ENCODE measurements at regions not wholly inside any gene's neighbourhood (a gene's known extent, or its start where the extent isn't known, plus 50 kb on each side); places are given as distances from the start of the nearest gene placed in this dataset.

GRCh38 chr12:91496337-91496736 is 313.7 kb upstream of the DCN start:
- no peaks in the 10 kb centered on the region for H3K27me3 ChIP-seq
- DNase-seq (no peak), ATAC-seq (no peak)
- no peak overlapping the region for H3K27ac ChIP-seq
- TF ChIP-seq CTCF (IDR thresholded peaks at IDR 0.05) (no peak), POLR2A (IDR thresholded peaks at IDR 0.05) (no peak)
- H3K9me3 ChIP-seq = no peaks in the 10 kb centered on the region
- H3K4me1 ChIP-seq = no peaks in the 10 kb centered on the region
- no peak overlapping the region for H3K4me3 ChIP-seq
- no peaks in the 10 kb centered on the region for H3K36me3 ChIP-seq
- 58% methylated on average over 3 of the region's 3 CpGs for WGBS (ENCODE audit: insufficient coverage, low coverage, low lambda C conversion rate, missing lambda C conversion rate)
- intact Hi-C loops (cut with DNase I) = no loop called here

GRCh38 chr12:91493308-91493707 is 310.7 kb upstream of the DCN start:
- DNase-seq (no peak), ATAC-seq (no peak)
- intact Hi-C loops (cut with DNase I) = no loop called here
- Histone ChIP-seq H3K36me3 (no peaks in the 10 kb centered on the region), H3K27ac (no peak overlapping the region), H3K27me3 (no peaks in the 10 kb centered on the region), H3K4me1 (no peaks in the 10 kb centered on the region), H3K9me3 (no peaks in the 10 kb centered on the region), H3K4me3 (no peak overlapping the region)
- no peak for TF ChIP-seq CTCF (IDR thresholded peaks at IDR 0.05)
- TF ChIP-seq POLR2A (IDR thresholded peaks at IDR 0.05) = no peak

- TF ChIP-seq CTCF (IDR thresholded peaks at IDR 0.05) = no peak
- TF ChIP-seq POLR2A (IDR thresholded peaks at IDR 0.05) = no peak
- Histone ChIP-seq H3K4me1 (no peaks in the 10 kb centered on the region), H3K27me3 (no peaks in the 10 kb centered on the region), H3K9me3 (no peaks in the 10 kb centered on the region), H3K4me3 (no peak overlapping the region), H3K27ac (no peak overlapping the region), H3K36me3 (no peaks in the 10 kb centered on the region)
- DNase-seq (no peak), ATAC-seq (no peak)
- 79% methylated on average over 1 of the region's 1 CpG for WGBS (ENCODE audit: insufficient coverage, low coverage, low lambda C conversion rate, missing lambda C conversion rate)
- intact Hi-C loops (cut with DNase I) = no loop called here
These were observed 310.0 kb upstream of the DCN start for GRCh38 chr12:91492648-91493047.

GRCh38 chr12:91490667-91491311 is 308.2 kb upstream of the DCN start:
- Histone ChIP-seq H3K36me3 (no peaks in the 10 kb centered on the region), H3K27ac (no peak overlapping the region), H3K4me3 (no peak overlapping the region), H3K27me3 (no peaks in the 10 kb centered on the region), H3K9me3 (no peaks in the 10 kb centered on the region), H3K4me1 (no peaks in the 10 kb centered on the region)
- TF ChIP-seq POLR2A (IDR thresholded peaks at IDR 0.05) = no peak
- no peak for TF ChIP-seq CTCF (IDR thresholded peaks at IDR 0.05)
- intact Hi-C loops (cut with DNase I) = no loop called here
- 52% methylated on average over 4 of the region's 4 CpGs for WGBS (ENCODE audit: insufficient coverage, low coverage, low lambda C conversion rate, missing lambda C conversion rate)
- DNase-seq (no peak), ATAC-seq (no peak)

GRCh38 chr12:91483471-91483985 is 300.9 kb upstream of the DCN start:
- TF ChIP-seq POLR2A (IDR thresholded peaks at IDR 0.05) (no peak), CTCF (IDR thresholded peaks at IDR 0.05) (no peak)
- ATAC-seq (no peak), DNase-seq (no peak)
- intact Hi-C loops (cut with DNase I) = no loop called here
- H3K4me3 ChIP-seq = no peak overlapping the region
- H3K9me3 ChIP-seq = no peaks in the 10 kb centered on the region
- no peaks in the 10 kb centered on the region for H3K27me3 ChIP-seq
- no CpG with 5 or more reads among the region's 6 CpGs for WGBS (ENCODE audit: insufficient coverage, low coverage, low lambda C conversion rate, missing lambda C conversion rate)
- H3K36me3 ChIP-seq = no peaks in the 10 kb centered on the region
- H3K4me1 ChIP-seq = no peaks in the 10 kb centered on the region
- no peak overlapping the region for H3K27ac ChIP-seq

All from right lobe of liver (tissue), 6 donors.